ENCODE measurements at regions not wholly inside any gene's neighbourhood (a gene's known extent, or its start where the extent isn't known, plus 50 kb on each side); places are given as distances from the start of the nearest gene placed in this dataset.

DNA sequence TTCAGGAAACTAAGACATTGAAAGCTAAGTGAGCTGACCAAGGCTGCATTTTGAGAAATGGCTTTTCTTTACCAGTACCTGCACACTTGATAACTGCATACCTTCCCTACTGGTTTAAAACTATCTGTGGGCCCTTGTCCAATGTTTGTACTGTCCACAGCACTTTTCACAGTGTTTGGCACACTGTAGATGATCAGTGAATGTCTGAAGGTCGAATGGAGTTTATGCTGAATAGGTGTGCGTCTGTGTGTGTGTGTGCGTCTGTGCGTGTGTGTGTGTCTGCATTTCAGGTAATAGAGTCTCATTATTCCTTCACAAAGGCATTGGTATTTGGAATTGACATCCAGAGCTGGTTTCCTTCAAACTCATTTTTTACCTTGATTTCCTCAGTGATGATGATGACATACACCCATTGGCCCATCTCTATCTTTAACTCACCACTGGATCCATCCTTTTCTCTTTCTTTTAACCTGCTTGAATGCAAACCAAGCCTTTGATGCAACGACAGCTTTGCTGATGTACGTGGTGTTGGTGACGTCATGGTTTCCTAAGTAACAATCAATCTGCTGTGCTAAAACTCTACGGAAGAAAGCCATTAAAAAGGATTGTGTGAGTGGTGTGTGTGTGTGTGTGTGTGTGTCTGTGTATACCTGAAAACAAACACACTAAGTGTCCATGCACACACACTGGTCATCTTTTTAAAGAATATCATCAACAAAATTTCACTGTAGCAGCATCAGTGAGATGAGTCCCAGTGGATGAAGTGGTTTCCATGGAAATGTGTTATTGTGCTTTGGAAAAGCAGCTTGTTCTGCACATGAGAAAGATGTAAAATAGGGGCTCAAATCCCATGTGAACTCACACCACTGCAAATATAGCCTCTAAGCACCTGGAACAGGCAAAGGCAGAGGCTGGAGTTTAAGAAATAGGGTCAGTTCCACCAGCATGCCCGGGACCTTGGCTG, 490.2 kb upstream of the B3GAT1 start:
- Histone ChIP-seq H2BK5ac (ENCODE audit: low read depth, low read length) (no peak overlapping the region), H3K23me2 (ENCODE audit: low read depth, low read length) (no peaks in the 10 kb centered on the region), H3K79me1 (ENCODE audit: low read depth, low read length) (no peaks in the 10 kb centered on the region), H2BK12ac (ENCODE audit: low read depth, low read length) (no peak overlapping the region), H3K14ac (ENCODE audit: insufficient read length) (no peak overlapping the region), H4K20me1 (replicated peaks in 1 of 2; ENCODE audit: control insufficient read depth in 1 of 2, insufficient read depth in 2 of 2, low read length in 2 of 2) (no peaks in the 10 kb centered on the region), H2BK15ac (ENCODE audit: low read length) (no peak overlapping the region), H2BK20ac (ENCODE audit: low read length) (no peak overlapping the region), H2BK120ac (replicated peaks; ENCODE audit: low read depth, low read length) (no peak overlapping the region), H3K9me3 (ENCODE audit: insufficient read depth in 2 of 2, low read depth in 1 of 2, low read length in 1 of 2) (no peaks in the 10 kb centered on the region), H4K5ac (ENCODE audit: insufficient read length, low read depth, low read length) (no peak overlapping the region), H3K4me2 (ENCODE audit: insufficient read depth in 1 of 2, low read depth in 2 of 2, low read length in 2 of 2) (no peak overlapping the region), H3K56ac (replicated peaks; ENCODE audit: insufficient read length, low read depth, low read length) (no peak overlapping the region), H2AFZ (ENCODE audit: low read length) (peak overlapping the region; percentile 98; the same call in 1 of the 2 replicates), H3K36me3 (ENCODE audit: control insufficient read depth in 2 of 4, insufficient read depth in 4 of 4, low read length in 3 of 4) (no peaks in the 10 kb centered on the region), H4K91ac (replicated peaks; ENCODE audit: insufficient read length, low read length) (no peak overlapping the region), H4K8ac (ENCODE audit: extremely low read depth, insufficient read depth, low read length) (no peak overlapping the region), H3K9ac (replicated peaks in 1 of 4; ENCODE audit: extremely low read depth in 1 of 4, low read depth in 3 of 4, low read length in 3 of 4) (no peak overlapping the region), H3K4me3 (ENCODE audit: extremely low read depth in 1 of 4, insufficient read depth in 2 of 4, low read depth in 3 of 4, low read length in 4 of 4) (no peak overlapping the region), H3K27me3 (replicated peaks in 1 of 4; ENCODE audit: control insufficient read depth in 3 of 4, extremely low read depth in 1 of 4, insufficient read depth in 3 of 4, low read length in 3 of 4) (no peaks in the 10 kb centered on the region; a peak in 2 of 7 replicates), H2AK5ac (ENCODE audit: low read depth, low read length) (no peak overlapping the region), H3K18ac (ENCODE audit: extremely low read depth, low read length) (no peak overlapping the region), H3K4ac (replicated peaks; ENCODE audit: insufficient read length, low read depth, low read length) (peak overlapping the region; percentile 29), H3K27ac (ENCODE audit: low read depth, low read length) (no peak overlapping the region), H3K23ac (ENCODE audit: insufficient read length) (no peak overlapping the region), H3K4me1 (replicated peaks in 1 of 4; ENCODE audit: control insufficient read depth in 3 of 4, insufficient read depth in 4 of 4, low read length in 3 of 4) (peaks cover 0 to 5% (median 2%) of the 10 kb centered on the region in 4 experiments; a peak in 4 of 7 replicates), H3K79me2 (ENCODE audit: control insufficient read depth in 1 of 2, insufficient read depth in 2 of 2, low read length in 2 of 2) (no peaks in the 10 kb centered on the region)
- TF ChIP-seq, protein P1, sequence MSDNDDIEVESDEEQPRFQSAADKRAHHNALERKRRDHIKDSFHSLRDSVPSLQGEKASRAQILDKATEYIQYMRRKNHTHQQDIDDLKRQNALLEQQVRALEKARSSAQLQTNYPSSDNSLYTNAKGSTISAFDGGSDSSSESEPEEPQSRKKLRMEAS (IDR thresholded peaks at IDR 0.05) = no peak
- TF ChIP-seq, protein P2, sequence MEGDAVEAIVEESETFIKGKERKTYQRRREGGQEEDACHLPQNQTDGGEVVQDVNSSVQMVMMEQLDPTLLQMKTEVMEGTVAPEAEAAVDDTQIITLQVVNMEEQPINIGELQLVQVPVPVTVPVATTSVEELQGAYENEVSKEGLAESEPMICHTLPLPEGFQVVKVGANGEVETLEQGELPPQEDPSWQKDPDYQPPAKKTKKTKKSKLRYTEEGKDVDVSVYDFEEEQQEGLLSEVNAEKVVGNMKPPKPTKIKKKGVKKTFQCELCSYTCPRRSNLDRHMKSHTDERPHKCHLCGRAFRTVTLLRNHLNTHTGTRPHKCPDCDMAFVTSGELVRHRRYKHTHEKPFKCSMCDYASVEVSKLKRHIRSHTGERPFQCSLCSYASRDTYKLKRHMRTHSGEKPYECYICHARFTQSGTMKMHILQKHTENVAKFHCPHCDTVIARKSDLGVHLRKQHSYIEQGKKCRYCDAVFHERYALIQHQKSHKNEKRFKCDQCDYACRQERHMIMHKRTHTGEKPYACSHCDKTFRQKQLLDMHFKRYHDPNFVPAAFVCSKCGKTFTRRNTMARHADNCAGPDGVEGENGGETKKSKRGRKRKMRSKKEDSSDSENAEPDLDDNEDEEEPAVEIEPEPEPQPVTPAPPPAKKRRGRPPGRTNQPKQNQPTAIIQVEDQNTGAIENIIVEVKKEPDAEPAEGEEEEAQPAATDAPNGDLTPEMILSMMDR (IDR thresholded peaks at IDR 0.05; ENCODE audit: control extremely low read depth in 1 of 3, insufficient read depth in 1 of 3, low read depth in 1 of 3, low read length in 3 of 3) = no peak
- TF ChIP-seq SAP30 (IDR thresholded peaks at IDR 0.05; ENCODE audit: insufficient read depth, insufficient replicate concordance, low read length) (no peak), BRCA1 (IDR thresholded peaks at IDR 0.05; ENCODE audit: low read depth, low read length) (no peak), EP300 (IDR thresholded peaks at IDR 0.05; ENCODE audit: borderline replicate concordance in 1 of 2, low read depth in 2 of 2, low read length in 2 of 2) (no peak), KDM1A (IDR thresholded peaks at IDR 0.05; ENCODE audit: borderline replicate concordance, low read length) (no peak), TBP (IDR thresholded peaks at IDR 0.05; ENCODE audit: low read depth, low read length) (no peak)
- FAIRE-seq (no peak), DNase-seq (ENCODE audit: low read depth in 1 of 2, low spot score in 2 of 2) (no peak)
- WGBS, 2 experiments (ENCODE audit: extremely low coverage in 1 of 2, insufficient coverage in 1 of 2, insufficient read length in 1 of 2, insufficient replicate concordance in 2 of 2, low coverage in 1 of 2, low lambda C conversion rate in 2 of 2, missing lambda C conversion rate in 1 of 2) = 92% methylated on average over 9 of the region's 9 CpGs; no CpG with 5 or more reads in 1 of the 2 experiments
- POLR2A ChIA-PET (ENCODE audit: partially characterized antibody) = no interaction called here
- CTCF ChIA-PET (ENCODE audit: partially characterized antibody) = interaction anchor here (0.6 to 1.8 kb wide), 6 partner anchors 11 to 174 kb away, joined by 3 to 5 read pairs (median 4); no protein-coding TSS in a partner anchor
